NCI-H460 (cell line): ENCODE measurements at regions not wholly inside any gene's neighbourhood (a gene's known extent, or its start where the extent isn't known, plus 50 kb on each side); places are given as distances from the start of the nearest gene placed in this dataset.
"Not testable (repeated sequence)": the region's sequence is repeated elsewhere in the genome, so short reads cannot be mapped to it uniquely, and the experiment has no call there.

ENCODE experiments used
- DNase-seq: peaks from one replicate; pipeline ENCODE4 v3.0.0-alpha.2; 2016; ENCODE audit warnings: low read depth; ENCODE audit errors: extremely low read depth

DNA sequence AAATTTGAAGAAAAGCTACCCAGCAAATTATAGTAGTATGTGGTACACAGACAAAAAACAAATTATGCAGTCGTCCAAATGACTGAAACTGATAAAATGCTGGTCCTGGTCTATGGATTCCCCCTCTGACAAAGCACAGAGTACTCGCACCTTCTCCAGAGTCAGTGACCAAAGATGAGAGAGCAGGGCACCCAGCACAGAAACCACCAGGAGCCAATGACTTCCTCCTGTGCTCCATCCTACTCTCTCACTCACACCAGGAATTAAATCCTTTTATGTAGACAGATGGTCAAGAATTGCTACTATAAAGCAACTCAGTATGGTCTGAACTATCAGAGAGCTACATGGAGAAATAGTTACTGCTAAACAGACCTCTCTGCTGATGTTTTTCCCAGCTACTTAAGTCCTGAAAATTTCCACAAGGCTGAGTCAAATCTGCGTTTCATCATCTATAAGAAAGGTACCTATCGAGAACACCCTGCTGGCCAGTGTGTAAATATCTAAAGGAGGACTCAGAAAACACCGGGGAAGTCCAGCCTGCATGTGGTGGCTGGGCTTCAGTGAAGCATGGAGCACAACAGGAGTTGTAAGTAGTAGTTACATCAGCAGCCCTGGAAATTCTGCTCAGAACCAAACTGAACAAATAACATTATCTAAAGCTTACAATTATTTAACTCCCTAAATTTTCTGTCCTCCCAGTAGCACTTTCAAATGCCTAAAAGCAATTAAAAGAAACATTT lies 84.5 kb upstream of the FBXO28 start:
- not testable (repeated sequence) for DNase-seq

DNA sequence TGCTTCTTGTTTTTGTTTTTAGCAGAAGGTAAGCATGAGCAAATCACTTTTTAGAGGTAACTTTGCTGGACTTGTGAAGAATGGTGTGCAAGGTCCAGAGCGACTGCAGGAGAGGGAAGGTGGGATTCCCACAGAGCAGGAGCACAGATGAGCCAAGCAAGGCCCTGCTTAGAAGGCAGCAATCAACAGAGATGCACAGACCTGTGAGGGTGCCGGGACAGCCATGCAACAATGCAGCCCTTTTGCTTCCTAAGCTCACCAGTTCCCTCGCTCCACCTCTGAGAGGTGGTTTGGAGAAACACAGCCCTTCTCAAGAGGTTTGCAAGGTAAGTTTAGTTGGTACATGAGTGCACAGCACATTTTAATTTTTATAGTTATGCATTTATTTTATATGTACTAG lies 85.1 kb upstream of the FBXO28 start:
- DNase-seq: not testable (repeated sequence)

DNA sequence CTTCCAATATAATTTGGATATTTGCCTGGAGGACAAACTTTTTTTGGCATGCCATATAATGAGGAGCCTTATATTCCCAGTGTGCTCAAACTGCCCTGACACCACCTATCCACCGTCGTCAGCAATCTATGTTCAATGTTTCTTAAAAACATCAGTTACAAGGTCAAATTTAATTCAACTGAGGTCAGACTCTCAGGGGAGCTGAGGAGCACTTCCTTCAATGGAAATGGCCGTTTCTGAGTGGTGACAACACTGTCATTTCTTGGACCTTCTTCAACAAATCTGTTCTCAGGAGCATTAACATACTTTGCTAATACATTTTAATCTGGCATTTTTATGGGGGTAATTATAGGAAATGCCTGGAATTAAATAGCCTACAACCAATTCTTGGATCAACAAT lies 90.8 kb upstream of the FBXO28 start:
- not testable (repeated sequence) for DNase-seq

DNA sequence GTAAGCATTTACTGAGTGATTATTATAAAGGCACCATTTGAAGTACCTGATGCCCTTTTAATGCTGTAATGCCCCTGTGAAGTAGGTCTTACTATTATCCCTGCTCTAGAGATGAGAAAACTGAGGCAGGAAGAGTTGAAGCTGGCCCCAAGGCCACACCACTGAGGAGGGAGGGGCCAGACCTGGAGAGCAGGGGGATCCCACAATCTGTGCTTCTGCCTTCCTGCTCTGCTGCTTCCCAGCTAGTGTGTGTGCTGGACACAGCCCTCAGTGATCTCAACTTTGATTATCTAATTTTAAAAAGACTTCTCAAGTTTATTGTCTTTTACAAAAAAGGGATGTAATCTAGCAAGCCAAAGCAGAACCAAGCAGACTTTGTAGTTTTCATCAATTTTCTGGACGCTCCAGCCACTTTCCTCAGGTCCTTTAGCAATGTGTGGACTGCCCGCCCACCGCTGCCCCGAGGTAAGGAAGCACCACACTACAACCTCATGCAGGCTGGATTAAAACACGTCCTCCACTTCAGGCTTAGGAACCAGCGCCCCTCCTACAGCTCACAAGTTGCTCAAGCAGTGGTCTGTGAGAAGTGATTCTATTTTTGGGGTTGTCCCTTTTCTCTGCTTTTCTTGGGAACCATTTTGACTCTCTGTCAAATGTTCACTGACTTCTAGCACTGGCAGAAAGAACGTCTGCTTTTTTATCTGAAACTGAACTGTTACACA lies 91.5 kb upstream of the FBXO28 start:
- not testable (repeated sequence) for DNase-seq

DNA sequence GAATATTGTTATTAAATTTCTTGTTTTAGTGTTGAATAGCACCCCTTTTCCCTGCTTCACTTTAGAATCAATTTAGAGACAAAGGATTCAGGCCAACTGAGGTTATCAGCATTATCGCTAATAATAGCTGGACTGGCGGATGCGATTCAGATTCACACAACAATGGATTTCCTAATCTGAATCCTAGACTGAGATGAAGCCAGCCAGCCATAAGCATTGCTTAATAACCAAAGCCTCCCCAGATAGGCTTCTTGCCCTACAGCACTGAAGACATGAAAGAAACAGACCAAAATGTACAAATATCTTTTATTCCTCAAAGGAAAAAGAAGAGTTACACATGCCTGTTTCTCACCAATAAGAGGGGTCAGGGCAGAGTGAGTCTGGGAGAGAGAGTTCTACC lies 94.0 kb upstream of the FBXO28 start:
- not testable (repeated sequence) for DNase-seq

DNA sequence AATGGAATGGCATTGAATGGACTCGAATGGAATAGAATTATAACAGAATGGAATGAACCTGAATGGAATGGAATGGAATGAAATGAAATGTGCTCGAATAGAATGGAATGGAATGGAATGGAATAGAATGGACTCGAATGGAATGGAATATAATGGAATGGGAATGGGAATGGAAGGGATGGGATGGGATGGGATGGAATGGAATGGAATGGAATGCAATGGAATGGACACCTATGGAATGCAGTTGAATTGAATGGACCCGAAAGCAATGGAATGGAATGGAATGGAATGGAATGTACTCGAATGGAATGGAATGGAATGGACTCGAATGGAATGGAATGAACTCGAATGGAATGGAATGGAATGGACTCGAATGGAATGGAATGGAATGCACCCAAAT lies 98.1 kb upstream of the FBXO28 start:
- DNase-seq: not testable (repeated sequence)

DNA sequence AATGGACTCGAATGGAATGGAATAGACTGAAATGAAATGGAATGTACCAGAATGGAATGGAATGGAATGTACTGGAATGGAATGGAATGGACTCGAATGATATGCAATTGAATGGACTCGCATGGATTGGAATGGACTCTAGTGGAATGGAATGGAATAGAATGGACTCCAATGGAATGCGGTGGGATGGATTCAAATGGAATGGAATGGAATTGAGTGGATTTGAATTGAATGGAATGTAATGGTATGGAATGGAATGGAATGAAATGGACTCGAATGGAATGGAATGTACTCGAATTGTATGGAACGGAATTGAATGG lies 99.6 kb upstream of the FBXO28 start:
- DNase-seq: no peak

DNA sequence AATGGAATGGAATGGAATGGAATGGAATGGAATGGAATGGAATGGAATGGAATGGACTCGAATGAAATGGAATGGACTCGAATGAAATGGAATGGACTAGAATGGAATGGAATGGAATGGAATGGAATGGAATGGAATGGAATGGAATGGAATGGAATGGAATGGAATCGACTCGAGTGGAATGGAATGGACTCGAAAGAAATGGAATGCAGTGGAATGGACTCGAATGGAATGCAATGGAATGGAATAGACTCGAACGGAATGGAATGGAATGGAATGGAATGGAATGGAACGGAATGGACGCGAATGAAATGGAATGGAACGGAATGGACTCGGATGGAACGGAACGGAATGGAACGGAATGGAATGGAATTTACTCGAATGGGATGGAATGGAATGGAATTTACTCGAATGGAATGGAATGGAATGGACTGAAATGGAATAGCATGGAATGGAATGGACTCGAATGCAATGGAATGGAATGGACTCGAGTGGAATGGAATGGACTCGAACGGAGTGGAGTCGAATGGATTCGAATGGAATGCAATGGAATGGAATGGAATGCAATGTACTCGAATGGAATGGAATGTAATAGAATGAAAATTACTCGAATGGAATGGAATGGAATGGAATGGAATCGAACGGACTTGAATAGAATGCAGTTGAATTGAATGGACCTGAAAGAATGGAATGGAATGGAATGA lies 100.1 kb upstream of the FBXO28 start:
- not testable (repeated sequence) for DNase-seq

DNA sequence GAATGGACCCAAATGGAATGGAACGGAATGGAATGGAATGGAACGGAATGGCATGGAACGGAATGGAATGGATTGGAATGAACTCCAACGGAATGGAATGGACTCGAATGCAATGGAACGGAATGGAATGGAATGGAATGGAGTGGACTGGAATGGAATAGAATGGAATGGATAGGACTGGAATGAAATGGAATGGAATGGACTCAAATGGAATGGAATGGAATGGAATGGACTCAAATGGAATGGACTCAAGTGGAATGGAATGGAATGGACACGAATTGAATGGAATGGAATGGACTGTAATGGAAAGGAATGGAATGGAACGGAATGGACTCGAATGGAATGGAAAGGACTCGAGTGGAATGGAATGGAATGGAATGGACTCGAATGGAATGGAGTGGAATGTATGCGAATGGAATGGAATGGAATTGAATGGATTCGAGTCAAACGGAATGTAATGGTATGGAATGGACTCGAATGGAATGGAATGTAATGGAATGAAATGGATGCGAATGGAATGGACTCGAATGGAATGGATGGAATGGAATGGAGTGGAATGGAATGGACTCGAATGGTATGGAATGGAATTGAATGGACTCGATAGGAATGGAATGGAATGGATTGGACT lies 101.0 kb upstream of the FBXO28 start:
- DNase-seq: not testable (repeated sequence)

DNA sequence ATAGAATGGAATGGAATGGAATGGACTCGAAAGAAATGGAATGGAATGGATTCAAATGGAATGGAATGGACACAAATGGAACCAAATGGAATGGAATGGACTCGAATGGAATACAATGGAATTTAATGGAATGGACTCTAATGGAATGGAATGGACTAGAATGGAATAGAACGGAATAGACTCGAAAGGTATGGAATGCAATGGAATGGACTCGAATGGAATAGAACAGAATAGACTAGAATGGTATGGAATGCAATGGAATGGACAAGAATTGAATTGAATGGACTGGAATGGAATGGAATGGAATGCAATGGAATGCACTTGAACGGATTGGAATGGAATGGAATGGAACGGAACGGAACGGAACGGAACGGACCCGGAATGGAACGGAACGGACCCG lies 101.7 kb upstream of the FBXO28 start:
- not testable (repeated sequence) for DNase-seq

DNA sequence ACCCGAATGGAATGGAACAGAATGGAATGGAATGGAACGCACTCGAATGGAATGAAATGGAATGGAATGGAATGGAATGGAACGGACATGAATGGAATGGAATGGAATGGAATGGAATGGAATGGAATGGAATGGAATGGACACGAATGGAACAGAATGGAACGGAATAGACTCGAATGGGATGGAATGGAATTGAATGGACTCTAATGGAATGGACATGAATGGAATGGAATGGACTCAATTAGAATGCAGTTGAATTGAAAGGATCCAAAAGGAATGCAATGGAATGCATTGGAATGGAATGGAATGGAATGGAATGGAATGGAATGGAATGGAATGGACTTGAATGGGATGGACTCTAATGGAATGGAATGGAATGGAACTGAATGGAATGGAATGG lies 102.2 kb upstream of the FBXO28 start:
- not testable (repeated sequence) for DNase-seq

DNA sequence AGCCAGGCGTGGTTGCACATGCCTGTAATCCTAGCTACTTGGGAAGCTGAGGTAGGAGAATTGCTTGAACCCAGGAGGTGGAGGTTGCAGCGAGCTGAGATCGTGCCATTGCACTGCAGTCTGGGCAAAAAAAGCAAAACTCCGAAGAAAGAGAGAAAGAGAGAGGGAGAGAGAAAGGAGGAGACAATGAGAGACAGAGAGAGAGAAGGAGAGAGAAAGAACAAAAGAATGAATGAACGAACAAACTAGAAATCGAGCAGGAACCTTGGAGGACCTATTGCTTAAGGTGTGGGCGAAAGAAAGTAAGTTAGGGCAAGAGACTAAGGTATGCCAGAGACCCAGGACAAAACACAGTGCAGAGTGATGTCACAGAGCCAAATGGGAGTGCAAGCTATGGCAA lies 102.8 kb upstream of the FBXO28 start:
- DNase-seq: not testable (repeated sequence)

DNA sequence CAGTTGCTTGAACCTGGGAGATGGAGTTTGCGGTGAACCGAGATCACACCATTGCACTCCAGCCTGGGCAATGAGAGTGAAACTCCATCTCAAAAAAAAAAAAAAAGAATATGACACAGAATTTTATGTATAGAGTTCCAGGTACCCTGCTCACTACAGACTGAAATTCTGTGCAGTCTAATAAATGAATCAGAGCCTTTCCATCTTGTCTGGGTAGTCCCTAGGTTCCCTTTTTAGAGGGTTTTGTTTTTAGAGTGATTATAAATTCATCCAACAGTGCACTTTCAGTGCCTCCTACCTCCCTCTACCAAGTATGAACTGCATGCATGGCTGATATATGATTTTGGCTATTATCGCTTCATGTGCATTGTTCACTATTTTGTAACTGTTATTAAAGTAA lies 107.9 kb upstream of the FBXO28 start:
- not testable (repeated sequence) for DNase-seq

DNA sequence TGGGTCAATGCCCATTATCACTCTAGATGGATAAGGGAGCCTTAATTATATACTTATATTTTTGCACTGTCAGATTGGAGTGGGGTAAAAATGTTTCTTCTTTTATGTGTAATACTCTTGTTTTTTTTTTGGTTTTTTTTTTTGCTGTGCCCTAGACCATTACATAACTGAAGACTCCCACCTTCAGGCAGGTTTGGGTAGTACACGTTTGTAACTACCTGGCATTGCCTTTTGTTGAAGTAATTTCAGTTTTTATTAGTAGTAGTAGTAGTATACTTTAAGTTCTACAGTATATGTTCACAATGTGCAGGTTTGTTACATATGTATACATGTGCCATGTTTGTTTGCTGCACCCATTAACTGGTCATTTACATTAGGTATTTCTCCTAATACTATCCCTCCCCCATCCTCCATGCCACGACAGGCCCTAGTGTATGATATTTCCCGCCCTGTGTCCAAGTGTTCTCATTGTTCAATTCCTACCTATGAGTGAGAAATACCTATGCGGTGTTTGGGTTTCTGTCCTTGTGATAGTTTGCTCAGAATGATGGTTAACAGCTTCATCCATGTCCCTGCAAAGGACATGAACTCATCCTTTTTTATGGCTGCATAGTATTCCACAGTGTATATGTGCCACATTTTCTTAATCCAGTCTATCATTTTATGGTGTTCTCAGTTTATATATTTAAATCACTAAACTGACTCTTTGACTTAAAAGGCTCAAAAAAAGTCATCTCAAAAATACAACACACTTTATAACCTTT lies 109.2 kb upstream of the FBXO28 start:
- peak; percentile 12 for DNase-seq

DNA sequence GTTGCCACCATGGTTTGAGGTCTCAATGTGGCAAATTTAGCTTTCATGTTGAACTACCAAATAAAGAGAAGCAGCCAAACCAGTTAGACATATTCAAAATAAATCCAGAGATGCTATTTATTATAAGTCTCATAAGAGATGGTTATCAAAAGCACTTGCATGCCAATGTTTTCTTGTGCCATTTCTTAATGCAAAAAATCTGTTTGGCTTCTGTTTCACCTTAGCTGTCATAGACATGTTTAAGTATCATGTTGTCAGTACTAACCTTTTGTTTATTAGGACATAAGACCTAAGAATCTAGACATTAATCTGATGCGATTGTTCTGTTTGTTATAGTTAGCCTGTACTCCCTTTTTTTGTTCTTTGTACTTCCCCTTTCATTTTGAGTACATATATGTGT lies 110.0 kb upstream of the FBXO28 start:
- not testable (repeated sequence) for DNase-seq

DNA sequence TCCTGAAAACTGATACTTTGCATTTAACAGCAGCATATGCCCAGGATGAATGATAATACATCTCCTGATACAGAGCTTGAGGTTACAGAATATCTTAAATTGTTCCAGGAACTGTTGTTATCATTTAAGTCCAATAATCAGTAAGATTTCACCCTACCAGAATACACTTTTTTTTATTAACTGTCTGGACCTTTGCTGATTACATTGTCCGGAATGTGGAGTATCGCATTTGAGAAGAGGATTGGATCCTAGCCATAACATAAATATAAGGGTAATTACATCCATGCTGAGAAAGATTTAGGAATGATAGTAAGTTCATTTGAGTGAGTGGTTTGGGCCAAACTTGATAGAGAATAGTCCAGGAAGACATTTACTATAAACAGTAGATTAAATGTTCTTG lies 112.2 kb upstream of the FBXO28 start:
- not testable (repeated sequence) for DNase-seq

DNA sequence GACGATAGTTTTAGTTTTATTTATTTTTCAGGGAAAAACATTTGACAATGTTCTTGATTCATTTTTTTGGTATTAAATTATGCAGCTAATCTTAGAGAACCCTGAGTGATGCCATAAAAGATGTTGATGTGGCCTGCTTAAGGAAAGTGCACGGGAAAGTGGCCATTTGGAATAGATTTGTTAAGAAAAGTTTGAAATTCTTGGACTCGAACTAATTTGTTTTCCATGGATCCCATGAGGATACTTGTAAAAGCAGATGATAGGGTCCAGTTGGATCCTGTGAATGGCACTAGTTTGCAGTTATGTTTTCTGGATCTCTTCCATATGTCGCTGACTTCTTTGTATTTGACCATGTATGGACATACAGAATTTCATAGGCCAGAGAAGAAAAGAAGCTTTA lies 114.2 kb upstream of the FBXO28 start:
- DNase-seq: not testable (repeated sequence)

DNA sequence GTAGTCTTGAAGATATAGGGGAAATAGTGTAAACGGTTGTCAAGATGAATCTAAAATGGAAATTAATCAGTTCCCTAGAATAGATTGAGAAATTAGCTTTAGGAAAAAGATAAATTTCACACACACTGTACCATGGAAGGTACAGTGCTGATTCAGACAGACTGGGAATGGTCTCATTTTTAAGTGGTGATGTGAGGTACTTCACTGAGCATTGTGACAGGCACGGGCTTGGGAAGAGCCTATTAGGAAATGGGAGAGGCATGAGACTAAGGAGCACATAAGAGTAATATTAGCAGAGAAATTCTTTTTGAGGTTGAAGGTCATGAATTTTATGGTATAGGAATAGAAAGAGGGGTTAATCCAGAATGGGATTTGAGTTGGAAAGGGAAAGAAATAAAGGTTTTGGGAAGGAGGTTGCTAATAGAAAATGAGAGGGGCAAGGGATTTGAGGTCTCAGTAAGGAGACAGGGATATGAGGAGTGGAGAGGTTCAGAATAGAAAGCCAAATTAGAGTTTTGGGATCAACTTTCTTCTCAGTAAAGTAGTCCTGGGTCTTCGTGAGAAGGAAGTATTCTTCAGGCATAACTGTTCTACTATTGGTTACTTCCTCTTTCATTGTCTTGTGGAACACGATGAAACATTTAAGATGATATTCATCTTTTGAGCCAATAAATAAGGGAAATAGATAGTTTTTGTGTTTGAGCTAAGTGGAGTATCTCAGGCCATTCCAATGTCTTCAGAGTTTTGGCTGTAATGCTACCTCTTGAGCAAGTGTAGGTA lies 115.0 kb upstream of the FBXO28 start:
- not testable (repeated sequence) for DNase-seq

DNA sequence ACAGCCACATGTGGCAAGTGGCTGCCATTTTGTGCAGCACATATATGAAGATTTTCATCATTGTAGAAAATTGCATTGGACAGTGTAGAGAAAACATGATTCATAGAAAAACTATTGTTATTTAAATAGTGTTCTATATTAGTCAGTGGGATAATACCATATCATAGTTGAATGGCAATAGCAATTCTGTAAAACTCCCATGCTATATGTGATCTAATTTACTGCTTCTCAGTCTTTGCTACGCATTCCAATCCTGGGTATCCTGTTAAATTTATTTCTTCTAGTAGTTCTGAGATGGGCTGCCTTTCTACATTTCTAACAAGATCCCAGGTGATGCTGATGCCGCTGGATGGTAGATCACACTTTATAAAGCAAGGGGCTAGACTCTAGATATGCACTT lies 117.5 kb upstream of the FBXO28 start:
- DNase-seq: not testable (repeated sequence)
